ENCODE measurements at regions not wholly inside any gene's neighbourhood (a gene's known extent, or its start where the extent isn't known, plus 50 kb on each side); places are given as distances from the start of the nearest gene placed in this dataset.

GRCh38 chr5:142521706-142522105 lies 164.2 kb downstream of the FGF1 start:
- TF ChIP-seq CTCF (IDR thresholded peaks at IDR 0.05) (no peak), EZH2 (IDR thresholded peaks at IDR 0.05; ENCODE audit: borderline replicate concordance, insufficient read depth, low read depth, low read length, poor library complexity, severe bottlenecking) (no peak)
